ENCODE measurements at regions not wholly inside any gene's neighbourhood (a gene's known extent, or its start where the extent isn't known, plus 50 kb on each side); places are given as distances from the start of the nearest gene placed in this dataset.

DNA sequence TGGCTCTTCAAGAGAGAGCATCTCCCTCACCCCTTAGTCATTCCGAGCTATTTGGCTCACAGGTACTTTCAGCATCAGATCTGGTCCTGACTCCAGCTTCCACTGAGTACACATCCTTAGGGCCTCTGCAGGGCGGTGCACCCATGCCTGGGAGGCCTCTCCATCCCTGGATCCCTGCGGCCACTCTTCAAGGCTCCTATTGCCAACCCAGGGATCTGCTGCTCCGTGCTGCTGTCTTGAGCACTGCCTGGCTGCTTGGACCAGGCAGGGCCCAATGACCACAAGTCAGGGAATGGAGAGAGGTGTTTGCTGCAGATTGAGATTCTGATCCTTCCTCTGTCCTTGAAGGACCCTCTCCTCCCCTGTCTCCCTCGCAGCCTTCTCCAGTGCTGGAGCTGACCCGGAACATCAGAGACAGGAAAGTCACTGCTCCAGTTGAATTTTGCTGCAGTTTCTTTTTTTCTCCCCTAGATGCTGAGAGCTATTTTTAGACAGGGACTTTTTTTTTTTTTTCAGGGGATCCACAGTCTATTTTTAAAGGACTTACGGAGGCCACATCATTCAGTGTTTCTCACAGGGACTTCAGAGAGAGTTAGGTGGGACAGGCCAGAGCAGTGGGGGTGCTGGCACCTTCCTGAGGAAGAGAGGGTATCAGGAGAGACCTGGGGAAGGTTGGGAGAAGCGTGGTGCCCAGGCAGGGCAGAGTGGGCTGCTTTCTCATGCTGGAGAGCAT is 50.1 kb upstream of the KCNA1 start:
- peak; percentile 18 for DNase-seq
